Coronary artery (tissue), 2 donors: ENCODE measurements at regions not wholly inside any gene's neighbourhood (a gene's known extent, or its start where the extent isn't known, plus 50 kb on each side); places are given as distances from the start of the nearest gene placed in this dataset.

Experiments
- DNase-seq: peaks from one replicate; pipeline ENCODE4 v3.0.0-alpha.2; 2017; ENCODE audit warnings: low spot score
- H3K27ac ChIP-seq, 2 donors: fragments of 200-600 bp; sonication (generic); one replicate each; pipeline ENCODE4 v1.5.1; 2016 to 2019
- H3K4me3 ChIP-seq: fragments of 200-600 bp; sonication (generic); 2 replicates; pipeline ENCODE4 v1.5.1; 2016; ENCODE audit warnings: mild to moderate bottlenecking, moderate library complexity
- TF ChIP-seq, protein P1 (sequence below): fragments of 200-600 bp; sonication (generic); IDR thresholded peaks from one replicate; pipeline ENCODE4 v1.5.1; 2019; ENCODE audit warnings: antibody characterized with exemption

DNA sequence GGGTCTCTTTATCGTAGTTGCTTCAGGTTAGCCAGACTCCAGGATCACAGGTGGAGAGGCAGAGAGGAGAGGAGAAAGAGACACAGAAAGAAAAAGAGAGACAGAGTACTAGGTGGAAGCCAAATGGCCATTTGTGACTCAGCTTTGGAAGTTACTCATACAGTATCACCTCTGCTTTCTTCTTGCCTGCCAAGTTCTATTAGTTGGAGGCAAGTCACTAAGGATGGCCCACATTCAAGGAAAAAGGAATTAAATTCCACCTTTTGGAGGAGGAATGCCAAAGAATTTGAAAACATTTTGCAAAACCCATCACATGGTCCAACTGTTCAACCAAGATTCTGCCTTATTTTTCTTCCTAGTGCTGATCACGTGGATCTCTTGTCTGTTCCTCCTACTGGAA lies 291.1 kb downstream of the CHL1 start:
- TF ChIP-seq, protein P1, sequence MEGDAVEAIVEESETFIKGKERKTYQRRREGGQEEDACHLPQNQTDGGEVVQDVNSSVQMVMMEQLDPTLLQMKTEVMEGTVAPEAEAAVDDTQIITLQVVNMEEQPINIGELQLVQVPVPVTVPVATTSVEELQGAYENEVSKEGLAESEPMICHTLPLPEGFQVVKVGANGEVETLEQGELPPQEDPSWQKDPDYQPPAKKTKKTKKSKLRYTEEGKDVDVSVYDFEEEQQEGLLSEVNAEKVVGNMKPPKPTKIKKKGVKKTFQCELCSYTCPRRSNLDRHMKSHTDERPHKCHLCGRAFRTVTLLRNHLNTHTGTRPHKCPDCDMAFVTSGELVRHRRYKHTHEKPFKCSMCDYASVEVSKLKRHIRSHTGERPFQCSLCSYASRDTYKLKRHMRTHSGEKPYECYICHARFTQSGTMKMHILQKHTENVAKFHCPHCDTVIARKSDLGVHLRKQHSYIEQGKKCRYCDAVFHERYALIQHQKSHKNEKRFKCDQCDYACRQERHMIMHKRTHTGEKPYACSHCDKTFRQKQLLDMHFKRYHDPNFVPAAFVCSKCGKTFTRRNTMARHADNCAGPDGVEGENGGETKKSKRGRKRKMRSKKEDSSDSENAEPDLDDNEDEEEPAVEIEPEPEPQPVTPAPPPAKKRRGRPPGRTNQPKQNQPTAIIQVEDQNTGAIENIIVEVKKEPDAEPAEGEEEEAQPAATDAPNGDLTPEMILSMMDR: no peak
- Histone ChIP-seq H3K4me3 (no peak overlapping the region), H3K27ac (no peak overlapping the region)
- no peak for DNase-seq

- no peak overlapping the region for H3K4me3 ChIP-seq
- no peak for DNase-seq
- TF ChIP-seq, protein P1: no peak
- no peak overlapping the region for H3K27ac ChIP-seq
Measured at GRCh38 chr3:492586-493316, 296.2 kb downstream of the CHL1 start.

DNA sequence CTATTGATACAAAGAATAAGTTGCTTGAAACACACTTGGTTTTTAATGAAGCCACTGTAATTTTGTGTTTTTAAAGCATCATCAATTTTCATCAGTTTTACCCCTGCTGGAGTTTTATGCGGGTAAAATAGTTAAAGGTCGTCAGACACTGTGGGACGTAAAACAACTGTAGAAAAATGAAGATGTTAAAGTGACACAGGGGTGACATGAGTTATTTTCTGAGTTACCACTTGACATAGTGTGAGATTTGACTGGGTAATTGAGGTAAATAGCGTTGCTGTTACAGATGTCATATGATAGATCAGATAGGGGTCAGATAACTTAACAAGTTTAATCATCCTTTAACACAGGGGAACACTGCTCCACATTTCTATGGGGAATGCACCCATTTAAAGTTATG lies 297.6 kb downstream of the CHL1 start:
- TF ChIP-seq, protein P1: no peak
- no peak overlapping the region for H3K27ac ChIP-seq
- no peak for DNase-seq
- H3K4me3 ChIP-seq: no peak overlapping the region

- no peak for DNase-seq
- Histone ChIP-seq H3K27ac (no peak overlapping the region), H3K4me3 (no peak overlapping the region)
- TF ChIP-seq, protein P1: no peak
Measured at GRCh38 chr3:498487-498886, 301.9 kb downstream of the CHL1 start.

DNA sequence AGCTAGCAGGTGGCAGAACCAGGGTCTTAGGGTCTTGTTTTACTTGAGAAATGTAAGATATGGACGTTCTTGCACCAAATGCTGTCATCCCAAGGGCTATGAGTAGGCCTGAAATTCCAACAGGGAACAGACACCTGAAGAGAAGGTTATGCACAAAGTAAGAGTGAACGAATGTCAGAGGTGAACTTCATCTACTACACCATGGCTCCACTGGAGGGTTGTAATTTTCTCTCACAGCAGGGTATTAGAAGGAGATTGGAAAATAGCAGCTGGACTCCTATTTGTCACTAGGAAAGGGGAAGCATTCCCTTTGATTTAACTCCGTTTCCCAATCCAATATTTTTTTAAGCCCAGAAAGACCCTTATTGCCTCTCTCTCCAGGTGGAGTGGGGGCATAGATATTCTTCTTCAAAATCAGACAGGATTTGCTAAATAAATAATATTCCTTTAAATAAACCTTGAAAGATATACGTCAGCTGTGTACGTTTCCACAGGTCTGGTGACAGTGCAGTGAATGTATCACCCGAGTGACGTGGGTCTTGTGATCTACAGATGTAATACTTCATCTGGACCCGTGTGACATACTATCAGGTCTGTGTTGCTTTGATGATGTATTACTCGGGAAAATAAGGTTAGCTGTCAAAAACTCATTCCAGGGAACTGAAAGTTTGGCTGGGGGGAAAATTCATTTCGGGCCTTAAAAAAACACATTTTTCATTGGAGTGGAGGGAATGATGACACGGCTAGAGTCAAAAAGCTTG lies 302.6 kb downstream of the CHL1 start:
- TF ChIP-seq, protein P1: no peak
- DNase-seq: no peak

DNA sequence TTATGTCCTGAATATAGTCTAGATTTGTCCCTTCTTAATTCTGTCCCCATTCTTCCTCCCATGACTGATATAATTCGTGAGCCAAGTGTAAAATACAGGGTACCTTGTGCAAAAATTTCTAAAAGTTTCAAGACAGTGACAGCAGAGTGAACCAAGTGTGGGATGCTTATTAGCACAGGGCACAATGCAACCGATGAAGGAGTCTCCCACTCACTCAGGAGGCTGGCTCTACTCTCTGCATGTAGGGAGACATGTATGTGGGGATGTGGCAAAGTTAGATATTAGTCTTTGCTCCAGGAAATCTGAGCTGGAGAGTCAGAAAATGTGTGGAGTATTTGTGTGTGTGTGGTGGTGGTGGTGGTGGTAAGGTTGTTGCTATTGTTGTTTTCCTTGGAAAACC lies 305.9 kb downstream of the CHL1 start:
- DNase-seq: no peak
- H3K27ac ChIP-seq: no peak overlapping the region
- TF ChIP-seq, protein P1: no peak
- no peak overlapping the region for H3K4me3 ChIP-seq

More for the DNA sequence above, 302.6 kb downstream of the CHL1 start:
- H3K4me3 ChIP-seq: no peak overlapping the region
- H3K27ac ChIP-seq: no peak overlapping the region

DNA sequence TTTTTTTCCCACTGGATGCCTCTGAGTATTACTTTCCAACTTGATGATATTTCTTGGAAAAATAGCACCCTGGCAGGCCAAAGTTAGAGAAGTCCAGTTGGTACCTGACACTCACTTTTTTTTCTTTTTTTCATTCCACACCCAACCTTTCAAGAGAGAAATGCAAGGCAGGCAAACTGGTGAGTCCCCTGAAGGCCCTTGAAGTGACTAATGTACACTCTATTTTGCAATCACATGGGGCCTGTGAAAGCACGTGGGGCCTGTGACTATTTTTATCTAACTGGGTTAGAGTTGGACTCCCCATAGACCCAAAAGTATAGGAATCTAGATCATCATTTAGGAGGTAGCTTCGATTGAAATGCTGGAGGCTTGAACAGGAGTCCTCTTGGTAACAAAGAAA lies 316.7 kb downstream of the CHL1 start:
- TF ChIP-seq, protein P1: no peak
- Histone ChIP-seq H3K27ac (no peak overlapping the region), H3K4me3 (no peak overlapping the region)
- no peak for DNase-seq
